ENCODE measurements at regions not wholly inside any gene's neighbourhood (a gene's known extent, or its start where the extent isn't known, plus 50 kb on each side); places are given as distances from the start of the nearest gene placed in this dataset.
"Not testable (repeated sequence)": the region's sequence is repeated elsewhere in the genome, so short reads cannot be mapped to it uniquely, and the experiment has no call there.

DNA sequence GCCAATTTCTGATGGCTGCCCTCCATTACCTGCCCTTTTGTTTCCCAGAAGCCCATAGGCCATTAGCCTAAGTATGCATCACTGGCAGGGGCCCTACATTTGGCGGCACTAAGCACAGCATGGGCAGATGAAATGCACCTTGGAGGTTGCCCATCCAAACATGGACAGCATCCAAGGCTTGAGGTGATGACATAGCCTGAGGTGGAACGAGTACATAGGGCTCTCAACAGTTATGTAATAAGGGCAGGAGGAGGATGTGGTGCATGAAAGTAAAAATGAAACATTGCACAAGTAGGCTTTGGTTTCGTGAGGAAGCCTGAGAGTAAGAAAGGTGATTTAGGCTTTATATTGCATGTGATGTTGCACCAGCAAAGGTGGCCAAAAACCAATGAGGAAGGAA is 148.1 kb downstream of the FAM76B start:
- no peak for DNase-seq

DNA sequence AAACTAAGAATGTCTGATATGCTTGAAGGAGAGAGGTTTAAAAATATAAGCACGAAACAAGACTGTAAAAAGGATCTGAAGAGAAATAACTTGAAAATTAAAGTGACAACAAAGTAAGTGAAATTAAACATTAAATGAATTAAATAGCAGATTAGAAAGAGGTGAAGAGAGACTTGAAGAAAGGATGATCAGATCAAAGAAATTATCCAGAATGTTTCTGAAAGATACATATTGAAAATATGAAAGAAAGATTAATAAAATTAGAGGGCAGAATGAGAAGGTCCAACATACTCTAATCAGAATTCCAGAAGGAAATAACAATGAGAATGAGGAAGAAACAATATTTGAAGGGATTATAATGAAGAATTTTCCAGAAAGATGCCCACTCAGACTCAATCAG is 151.1 kb downstream of the FAM76B start:
- no peak for DNase-seq

DNA sequence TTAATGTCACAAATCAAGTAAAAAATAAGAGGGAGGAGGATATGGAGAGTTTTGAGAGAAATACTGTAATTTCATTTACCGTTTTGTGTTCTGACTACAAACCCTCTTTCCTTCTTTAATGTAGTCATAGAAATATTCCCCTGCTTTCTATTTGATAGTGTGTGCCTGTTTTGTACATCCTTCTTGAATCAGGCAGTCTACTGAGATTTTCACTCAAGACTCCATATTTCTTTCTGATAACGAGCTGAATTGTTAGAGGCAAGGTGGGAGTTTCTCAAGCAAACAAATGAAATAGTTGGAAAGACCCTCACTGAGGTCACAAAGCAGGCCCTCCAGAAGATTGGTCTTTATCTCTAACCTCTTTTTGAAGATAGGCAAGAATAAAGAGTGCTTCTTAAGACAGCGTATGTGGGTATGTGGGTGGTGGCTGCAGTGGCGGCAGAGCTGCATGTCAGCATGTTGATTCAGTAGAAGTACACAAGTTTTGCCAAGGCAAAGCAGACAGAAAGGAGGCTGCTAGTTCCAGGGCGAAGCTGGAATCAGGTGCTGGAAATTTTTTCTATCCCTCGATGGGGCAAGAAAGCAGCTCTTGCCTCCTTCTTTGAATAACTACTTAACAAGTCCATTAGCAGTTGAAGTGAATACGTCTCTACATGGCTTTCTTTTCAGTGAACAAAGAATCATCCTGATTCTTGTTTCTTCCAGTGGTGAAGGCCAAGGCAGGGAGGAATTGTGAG is 164.2 kb downstream of the FAM76B start:
- no peak for DNase-seq

DNA sequence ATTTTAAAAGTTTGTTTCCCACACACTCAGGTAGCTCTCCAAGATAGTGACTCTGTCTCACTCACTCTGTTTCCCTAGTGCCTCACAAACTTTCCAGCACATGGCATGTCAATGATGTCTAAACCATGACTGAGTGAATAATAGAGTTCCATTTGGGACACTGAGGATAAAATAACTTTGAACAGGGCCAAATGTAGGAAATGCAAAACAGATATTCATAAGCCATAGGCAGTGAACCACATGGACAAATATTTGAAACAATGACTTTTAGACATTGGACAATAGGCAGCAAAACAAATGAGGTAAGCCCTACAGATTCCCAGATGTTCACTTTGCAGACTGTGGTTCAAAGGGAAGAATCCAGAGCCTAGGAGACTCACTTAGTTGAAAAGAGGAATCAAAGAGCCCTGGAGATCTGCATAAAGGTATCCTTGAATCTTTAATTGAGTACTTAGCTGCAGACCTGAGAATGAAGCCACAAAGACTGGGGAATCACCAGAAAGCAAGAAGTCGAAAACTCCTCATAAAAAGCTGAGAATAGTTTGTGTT is 173.3 kb downstream of the FAM76B start:
- DNase-seq: no peak

DNA sequence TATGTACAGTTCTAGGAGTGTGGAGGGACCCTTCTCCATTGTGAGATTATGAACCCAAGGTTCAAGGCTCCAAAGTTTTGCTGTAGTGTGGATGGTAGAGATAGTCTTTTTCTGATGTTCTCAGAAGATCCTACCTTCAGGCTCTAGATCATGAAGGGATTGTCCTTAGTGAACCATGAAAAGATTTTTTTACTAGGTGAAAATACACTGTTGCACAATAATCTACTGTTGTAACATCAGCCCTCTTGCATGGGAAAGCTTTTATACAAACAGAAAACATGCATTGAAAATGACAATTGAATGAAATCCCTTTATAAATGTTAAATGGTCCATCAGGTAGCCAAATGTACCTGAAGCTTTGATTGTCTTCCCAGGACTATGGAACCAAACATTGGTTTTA is 177.8 kb downstream of the FAM76B start:
- DNase-seq: no peak

DNA sequence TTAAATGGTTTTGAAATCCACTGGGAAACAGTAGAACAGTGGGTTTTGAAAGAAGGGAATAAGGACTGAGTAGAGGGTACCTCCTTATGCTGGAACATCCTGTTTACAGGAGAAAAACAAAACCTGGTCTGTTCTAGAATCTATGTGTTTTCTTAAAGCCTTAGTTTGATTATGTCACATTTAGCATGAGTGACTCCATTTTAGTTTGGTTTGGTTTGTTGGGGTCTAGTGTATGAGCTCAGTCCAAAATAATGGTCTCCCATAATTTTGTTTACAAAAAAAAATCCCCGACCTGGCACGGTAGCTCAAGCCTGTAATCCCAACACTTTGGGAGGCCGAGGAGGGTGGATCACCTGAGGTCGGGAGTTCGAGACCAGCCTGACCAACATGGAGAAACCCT is 179.4 kb downstream of the FAM76B start:
- DNase-seq: not testable (repeated sequence)

DNA sequence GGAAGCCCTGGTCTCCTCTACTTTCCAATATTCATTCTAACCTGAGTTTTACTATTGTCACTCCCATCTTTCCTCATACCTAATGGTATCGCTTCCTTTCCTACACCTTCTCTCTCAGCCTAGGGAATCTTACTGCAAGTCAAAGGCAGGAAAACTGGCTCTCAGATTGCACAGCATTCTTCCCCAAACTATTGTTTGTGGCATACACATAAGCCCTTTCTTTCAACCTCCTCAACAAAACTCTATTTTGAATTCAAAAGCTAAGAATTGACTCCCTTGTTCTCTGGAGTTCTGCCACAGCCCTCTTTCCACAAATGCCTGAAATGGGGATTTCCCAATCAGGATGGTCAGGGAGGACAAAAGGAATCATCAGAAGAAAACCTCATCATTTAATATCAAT is 181.5 kb downstream of the FAM76B start:
- no peak for DNase-seq

DNA sequence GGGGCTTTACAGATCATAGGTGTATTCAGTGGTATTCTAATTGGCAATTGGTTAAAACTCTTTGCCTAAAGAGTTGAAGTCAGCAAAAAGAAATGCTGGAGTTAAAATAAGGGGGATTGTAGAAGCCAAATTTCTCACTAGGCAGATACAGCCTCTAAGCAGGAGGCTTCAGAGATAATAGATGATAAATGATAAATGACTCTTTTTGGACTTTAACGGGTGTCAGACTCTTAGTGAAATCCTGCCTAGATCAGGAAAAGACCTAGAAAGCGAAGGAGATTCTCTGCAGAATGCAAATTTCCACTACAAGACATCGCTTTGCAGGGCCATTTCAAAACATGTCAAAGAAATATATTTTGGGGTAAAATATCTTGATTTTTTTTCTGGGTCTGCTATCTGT is 182.8 kb downstream of the FAM76B start:
- DNase-seq: no peak

DNA sequence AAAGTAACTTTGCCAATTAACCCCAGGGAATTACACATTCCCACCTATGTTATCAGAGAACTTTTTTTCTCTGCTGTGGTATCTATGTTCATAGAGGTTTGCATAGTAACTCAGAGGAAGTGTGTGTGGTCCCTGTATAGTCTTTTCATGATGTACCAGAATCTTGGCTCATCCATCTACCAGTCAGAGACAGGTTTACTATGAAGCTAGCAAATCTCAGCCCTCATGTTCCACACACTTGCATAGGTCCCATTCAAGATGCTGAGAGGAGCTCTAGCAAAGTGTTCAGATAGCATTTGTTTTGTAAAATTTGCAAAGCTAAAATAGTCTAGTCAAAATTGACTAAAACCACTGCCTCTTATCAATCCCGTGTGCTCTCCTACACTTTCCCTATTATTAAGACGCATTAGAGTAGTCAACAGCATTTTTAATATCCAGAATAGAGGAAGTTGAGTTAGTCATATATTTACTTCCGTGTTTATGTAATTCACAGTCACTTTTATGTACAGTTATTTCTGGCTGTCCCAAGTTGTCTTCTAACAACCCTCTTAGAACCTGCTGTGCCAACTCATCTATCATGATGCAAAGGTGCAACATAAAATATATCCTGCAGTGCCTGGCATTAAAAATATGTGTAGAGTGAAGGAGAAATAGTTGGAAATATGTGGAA is 184.2 kb downstream of the FAM76B start:
- DNase-seq: no peak

DNA sequence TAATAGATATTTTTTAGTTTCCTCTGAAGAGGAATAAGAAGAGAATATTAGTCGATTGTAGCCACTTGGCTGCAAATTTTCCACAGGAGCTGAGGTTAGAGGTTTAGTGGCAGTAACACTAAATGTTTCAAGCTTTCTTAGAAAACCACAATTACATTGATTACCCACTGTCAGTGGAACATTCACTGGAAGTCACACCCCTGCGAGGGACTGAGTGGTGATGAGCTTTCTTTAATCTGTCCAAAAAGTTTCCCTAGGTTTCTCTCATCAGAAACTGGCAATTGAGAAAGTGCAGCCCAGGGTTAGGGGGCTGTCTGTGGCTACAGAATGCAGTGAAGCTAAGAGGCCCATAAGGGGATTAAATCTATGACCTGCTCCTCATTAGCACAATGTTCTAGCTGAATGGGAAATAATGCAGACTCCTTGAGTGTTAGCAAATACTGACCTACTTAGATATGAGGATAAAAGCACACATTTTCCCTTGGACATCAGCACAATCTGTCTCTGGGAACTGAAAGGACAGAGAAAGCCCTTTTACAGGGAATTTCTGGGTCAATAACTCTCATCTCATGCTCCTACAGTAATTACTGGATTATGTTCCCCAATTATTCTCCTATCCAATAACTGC is 189.5 kb downstream of the FAM76B start:
- no peak for DNase-seq

DNA sequence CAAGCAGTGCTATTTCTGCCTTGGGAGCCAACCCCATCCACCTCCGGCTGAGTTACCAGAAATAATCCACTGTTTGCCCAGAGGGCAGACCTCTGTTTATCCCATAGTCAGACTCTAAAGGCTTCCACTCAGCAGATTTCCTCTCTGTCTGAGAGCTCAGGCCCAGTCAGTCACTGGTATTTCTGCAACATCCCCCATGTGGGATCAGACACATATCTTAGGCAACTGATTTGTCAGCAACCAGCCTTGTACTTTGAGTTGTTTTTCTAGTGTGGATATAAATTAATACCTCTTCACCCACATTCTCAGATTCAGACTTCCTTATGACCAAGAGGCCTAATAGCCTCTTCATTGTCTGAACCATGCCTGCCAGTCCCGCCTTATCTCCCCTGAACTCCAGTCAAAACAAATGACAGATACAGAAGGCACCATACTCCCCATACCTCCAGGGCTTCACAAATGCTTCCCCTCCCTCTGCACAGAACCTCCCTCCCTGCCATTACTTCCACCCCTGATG is 193.6 kb downstream of the FAM76B start:
- peak; percentile 92 for DNase-seq

DNA sequence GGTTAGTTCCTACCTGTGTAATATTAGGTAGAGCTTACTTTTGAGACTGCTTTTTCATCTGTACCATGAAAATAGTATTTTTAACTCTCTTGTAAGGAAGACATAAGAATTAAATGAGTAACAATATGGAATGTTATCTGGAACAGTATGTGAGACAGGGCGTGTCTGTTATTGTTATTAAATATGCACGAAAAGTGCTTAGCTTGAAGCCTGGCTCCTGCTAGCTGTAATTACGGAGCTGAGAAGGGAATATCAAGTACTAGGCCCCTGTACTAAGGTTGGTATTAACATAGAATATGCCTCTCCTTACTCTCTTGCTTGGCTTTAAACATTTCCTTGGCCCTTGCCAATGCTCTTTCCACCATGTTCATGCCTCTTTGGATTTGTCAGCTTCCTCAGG is 194.0 kb downstream of the FAM76B start:
- no peak for DNase-seq

DNA sequence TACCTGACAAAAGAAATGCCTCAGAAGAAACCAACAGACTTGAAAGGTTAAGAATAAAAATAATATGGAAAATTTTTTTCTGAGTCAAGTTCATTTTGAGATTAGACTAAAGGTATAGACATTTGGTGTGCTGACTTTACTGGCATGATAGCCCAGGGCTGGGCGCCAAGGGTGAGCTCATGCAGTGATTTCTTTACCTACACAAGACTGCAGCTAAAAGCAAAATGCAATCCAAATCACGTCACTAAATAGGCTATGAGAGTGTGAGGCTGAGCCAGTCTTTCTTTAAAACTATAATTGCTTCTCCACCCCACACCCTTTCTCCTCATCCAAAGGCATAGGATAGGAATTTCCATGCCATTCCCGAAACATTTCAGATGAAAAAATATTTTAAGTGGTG is 196.5 kb downstream of the FAM76B start:
- no peak for DNase-seq

DNA sequence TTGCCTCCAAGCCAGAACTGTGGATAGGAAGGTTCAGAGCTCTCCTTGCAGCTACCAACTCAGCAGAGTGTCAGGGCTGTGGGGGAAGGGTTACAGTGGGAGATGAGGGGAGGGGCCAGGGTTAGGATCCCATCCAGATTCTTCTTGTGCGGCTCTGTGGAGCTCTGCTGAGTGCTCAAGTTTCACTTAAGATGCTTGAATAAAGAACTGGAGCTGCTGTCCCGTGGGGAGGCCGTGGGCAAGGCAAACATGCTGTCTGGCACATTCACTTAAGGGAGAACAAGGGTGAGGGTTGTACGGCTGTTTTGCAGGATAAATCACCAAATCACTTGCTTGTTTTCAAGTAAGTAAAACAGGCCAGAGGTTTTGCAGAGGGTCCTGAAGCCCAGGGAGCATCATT is 197.1 kb downstream of the FAM76B start:
- peak; percentile 90 for DNase-seq

DNA sequence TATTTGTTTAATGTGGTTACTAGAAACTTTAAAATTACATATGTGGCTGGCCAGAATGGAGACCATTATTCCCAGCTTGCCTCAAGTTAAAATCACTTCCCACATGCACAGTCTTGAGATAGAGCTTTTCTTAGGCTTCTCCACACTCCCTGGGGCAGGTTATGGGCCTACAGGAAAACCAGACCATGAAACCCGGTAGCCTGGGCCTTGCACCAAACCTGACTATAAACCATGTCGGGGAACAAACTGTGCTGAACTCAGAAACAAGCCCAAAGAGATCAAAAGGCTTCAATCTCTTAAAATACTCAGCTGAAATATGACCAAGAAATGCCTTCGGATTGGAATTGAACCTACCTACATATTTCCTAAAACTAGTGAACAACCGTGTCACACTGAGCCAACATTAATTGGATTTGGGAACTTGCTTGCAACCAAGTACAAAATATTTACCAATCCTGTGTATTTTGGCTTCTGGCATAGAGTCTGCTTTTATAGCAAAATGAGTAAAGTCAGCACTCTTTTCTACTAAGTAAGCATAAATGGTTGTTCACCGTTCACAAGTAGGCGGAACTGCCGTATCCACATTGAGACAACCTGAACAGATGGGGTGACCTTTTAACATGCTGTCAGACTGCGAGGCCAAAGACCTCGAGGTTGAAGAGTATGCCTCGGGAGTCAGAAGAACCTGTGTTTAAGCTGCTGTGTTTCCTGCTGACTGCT is 199.5 kb downstream of the FAM76B start:
- DNase-seq: no peak

DNA sequence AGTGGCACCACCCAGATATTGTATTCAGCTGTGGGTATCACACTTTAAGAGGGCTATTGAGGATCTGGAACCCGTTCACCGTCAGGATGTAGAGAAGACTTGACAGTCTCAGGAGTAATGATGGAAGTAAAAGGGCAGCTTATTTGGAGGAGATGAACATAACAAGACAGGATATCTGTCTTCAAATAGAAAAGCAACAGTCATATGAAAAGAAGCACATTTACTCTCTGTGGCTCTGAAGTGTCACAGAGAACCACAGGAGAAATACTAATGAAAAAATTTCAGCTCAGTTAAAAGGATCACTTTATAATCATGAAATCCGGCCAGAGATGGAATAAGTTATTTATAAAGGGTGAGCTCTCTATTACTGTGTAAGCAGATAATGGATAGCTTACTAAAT is 200.8 kb downstream of the FAM76B start:
- DNase-seq: no peak

DNA sequence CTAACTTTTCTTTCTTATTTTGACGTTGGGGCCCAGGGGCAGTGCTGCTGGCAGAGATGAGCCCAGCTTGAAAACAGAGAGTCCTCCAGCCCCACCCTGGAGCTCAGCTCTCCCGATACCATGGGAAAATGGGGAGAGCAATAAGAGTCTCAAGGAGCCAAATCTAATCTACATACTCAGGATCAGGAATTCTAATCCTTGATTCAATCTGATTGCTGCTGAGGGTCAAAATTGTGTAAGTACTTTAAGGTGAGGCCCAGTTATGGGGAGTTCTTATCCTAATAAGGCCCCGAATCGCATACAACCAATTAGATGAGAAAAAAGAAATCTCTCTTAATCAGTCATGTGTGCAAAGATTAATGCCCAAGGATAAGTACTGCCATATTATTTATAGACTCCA is 202.9 kb downstream of the FAM76B start:
- no peak for DNase-seq

DNA sequence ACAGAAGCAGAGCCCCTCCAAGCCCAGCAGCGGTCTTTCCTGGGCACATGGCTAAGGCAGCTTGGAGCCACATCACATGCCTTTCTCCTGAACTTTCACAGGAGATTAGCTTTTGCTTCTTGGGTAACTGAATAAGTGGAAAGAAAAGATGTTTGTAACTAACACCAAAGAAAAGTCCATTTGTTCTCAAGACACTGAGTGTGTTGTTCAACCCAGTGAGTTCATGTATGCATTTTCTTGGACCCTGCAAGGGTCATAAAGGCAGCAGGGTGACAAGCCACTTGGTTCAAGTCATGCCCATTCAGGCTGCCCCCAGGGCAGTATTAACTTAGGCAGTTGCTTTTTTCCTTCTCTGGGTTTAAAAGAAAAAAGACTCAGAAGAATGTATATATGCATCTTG is 203.4 kb downstream of the FAM76B start:
- peak; percentile 79 for DNase-seq

DNA sequence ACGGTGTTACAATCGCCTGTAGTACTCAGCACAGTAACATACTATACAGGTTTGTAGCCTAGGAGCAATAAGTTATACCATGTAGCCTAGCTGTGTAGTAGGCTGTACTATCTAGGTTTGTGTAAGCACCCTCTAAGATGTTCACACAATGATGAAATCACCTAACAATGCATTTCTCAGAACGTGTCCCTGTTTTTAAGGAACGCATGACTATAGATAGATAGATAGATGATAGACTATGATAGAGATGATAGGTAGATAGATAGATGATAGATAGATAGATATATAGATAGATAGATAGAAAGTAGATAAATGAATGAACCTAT is 203.9 kb downstream of the FAM76B start:
- no peak for DNase-seq

DNA sequence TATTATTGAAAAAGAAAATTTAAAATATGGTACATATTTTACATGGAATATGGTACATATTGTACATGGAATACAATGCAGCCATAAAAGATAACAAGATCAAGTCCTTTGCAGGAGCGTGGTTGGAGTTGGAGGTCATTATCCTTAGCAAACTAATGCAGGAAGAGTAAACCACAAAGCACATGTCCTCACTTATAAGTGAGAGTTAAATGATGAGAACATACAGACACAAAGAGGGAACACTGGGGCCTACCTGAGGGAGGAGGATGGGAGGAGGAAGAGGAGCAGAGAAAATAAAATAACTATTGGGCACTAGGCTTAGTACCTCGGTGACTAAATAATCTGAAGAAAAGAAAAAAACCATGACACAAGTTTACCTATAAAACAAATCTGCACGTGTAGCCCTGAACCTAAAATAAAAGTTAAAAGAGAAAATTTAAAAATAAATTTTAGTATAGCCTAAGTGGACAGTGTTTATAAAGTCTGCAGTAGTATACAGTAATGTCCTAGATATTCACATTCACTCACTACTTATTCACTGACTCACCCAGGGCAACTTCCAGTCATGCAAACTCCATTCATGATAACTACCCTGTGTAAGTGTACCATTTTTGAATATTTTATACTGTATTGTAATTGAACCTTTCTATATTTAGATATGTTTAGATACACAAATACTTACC is 204.4 kb downstream of the FAM76B start:
- no peak for DNase-seq

DNA sequence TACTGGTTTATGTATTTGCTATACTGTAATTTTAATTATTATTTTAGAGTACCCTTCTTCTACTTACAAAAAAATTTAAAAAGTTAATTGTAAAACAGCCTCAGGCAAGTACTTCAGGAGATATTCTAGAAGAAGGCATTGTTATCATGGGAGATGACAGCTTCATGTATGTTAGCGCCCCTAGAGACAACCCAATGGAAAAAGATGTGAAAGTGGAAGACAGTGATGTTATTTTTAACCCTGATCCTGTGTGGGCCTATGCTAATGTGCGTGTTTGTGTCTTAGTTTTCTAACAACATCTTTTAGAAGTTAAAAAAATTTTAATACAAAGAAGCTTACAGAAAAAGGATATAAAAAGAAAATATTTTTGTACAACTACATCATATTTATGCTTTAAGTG is 205.0 kb downstream of the FAM76B start:
- DNase-seq: no peak

DNA sequence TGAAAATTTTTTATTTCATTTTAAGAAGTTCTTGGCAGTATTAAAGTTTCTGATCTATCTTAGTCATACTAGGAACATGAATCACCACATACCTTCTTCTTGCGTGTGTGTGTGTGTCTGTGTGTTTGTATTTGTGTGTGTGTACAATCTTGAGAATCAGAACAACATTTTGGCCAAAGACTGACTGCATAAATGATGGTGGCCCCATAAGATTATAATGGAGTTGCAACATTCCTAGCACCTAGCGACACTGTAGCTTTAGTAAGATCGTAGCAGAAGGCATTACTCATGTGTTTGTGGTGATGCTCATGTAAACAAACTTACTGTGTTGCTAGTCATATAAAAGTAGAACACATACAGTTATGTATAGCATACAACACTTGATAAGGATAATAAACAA is 205.4 kb downstream of the FAM76B start:
- no peak for DNase-seq
